ENCODE measurements at regions not wholly inside any gene's neighbourhood (a gene's known extent, or its start where the extent isn't known, plus 50 kb on each side); places are given as distances from the start of the nearest gene placed in this dataset.

GRCh38 chr2:58950795-58951462, 709.8 kb upstream of the FANCL start:
- H3K4me1 ChIP-seq, result no peaks in the 10 kb centered on the region
- no peak for DNase-seq (ENCODE audit: low spot score in 2 of 2)
- no peak overlapping the region for H3K27ac ChIP-seq
- TF ChIP-seq POLR2AphosphoS5 (IDR thresholded peaks at IDR 0.05) (no peak), POLR2A (IDR thresholded peaks at IDR 0.05) (no peak), CTCF (IDR thresholded peaks at IDR 0.05) (no peak)
- H3K4me3 ChIP-seq, result no peak overlapping the region
- intact Hi-C loops (cut with DNase I; ENCODE audit: low total_unique reads), result no loop called here
- H3K36me3 ChIP-seq, result no peaks in the 10 kb centered on the region
- H3K27me3 ChIP-seq, result no peaks in the 10 kb centered on the region
- no peaks in the 10 kb centered on the region for H3K9me3 ChIP-seq

GRCh38 chr2:58939388-58939787, 698.3 kb upstream of the FANCL start:
- Histone ChIP-seq H3K36me3 (no peaks in the 10 kb centered on the region), H3K9me3 (peaks cover 7 to 11% of the 10 kb centered on the region in 2 donors), H3K27ac (no peak overlapping the region), H3K27me3 (no peaks in the 10 kb centered on the region), H3K4me3 (no peak overlapping the region), H3K4me1 (no peaks in the 10 kb centered on the region)
- no peak for TF ChIP-seq POLR2AphosphoS5 (IDR thresholded peaks at IDR 0.05)
- no peak for TF ChIP-seq CTCF (IDR thresholded peaks at IDR 0.05)
- TF ChIP-seq POLR2A (IDR thresholded peaks at IDR 0.05), result no peak
- intact Hi-C loops (cut with DNase I; ENCODE audit: low total_unique reads), result no loop called here
- DNase-seq (ENCODE audit: low spot score in 2 of 2), result no peak

GRCh38 chr2:58938988-58939387, 697.9 kb upstream of the FANCL start:
- intact Hi-C loops (cut with DNase I; ENCODE audit: low total_unique reads), result no loop called here
- H3K4me1 ChIP-seq, result no peaks in the 10 kb centered on the region
- no peak for TF ChIP-seq CTCF (IDR thresholded peaks at IDR 0.05)
- TF ChIP-seq POLR2A (IDR thresholded peaks at IDR 0.05), result no peak
- TF ChIP-seq POLR2AphosphoS5 (IDR thresholded peaks at IDR 0.05), result no peak

GRCh38 chr2:58932801-58933200, 691.7 kb upstream of the FANCL start:
- H3K27ac ChIP-seq, result no peak overlapping the region
- no peaks in the 10 kb centered on the region for H3K27me3 ChIP-seq
- no peaks in the 10 kb centered on the region for H3K9me3 ChIP-seq
- no peak overlapping the region for H3K4me3 ChIP-seq
- H3K36me3 ChIP-seq, result no peaks in the 10 kb centered on the region
- intact Hi-C loops (cut with DNase I; ENCODE audit: low total_unique reads), result no loop called here
- TF ChIP-seq POLR2AphosphoS5 (IDR thresholded peaks at IDR 0.05) (no peak), CTCF (IDR thresholded peaks at IDR 0.05) (no peak), POLR2A (IDR thresholded peaks at IDR 0.05) (no peak)
- DNase-seq (ENCODE audit: low spot score in 2 of 2), result no peak
- no peaks in the 10 kb centered on the region for H3K4me1 ChIP-seq

More at GRCh38 chr2:58938988-58939387, 697.9 kb upstream of the FANCL start:
- Histone ChIP-seq H3K9me3 (peaks cover 7 to 11% of the 10 kb centered on the region in 2 donors), H3K36me3 (no peaks in the 10 kb centered on the region), H3K27me3 (no peaks in the 10 kb centered on the region), H3K4me3 (no peak overlapping the region), H3K27ac (no peak overlapping the region)
- DNase-seq (ENCODE audit: low spot score in 2 of 2), result no peak

- intact Hi-C loops (cut with DNase I; ENCODE audit: low total_unique reads), result no loop called here
- TF ChIP-seq CTCF (IDR thresholded peaks at IDR 0.05), result no peak
- TF ChIP-seq POLR2AphosphoS5 (IDR thresholded peaks at IDR 0.05), result no peak
- no peak for TF ChIP-seq POLR2A (IDR thresholded peaks at IDR 0.05)
- DNase-seq (ENCODE audit: low spot score in 2 of 2), result no peak
- H3K36me3 ChIP-seq, result no peaks in the 10 kb centered on the region
- no peaks in the 10 kb centered on the region for H3K4me1 ChIP-seq
- H3K9me3 ChIP-seq, result no peaks in the 10 kb centered on the region
- H3K27ac ChIP-seq, result no peak overlapping the region
- no peak overlapping the region for H3K4me3 ChIP-seq
- no peaks in the 10 kb centered on the region for H3K27me3 ChIP-seq
Observed at GRCh38 chr2:58930537-58930936, 689.4 kb upstream of the FANCL start.
